ENCODE measurements at regions not wholly inside any gene's neighbourhood (a gene's known extent, or its start where the extent isn't known, plus 50 kb on each side); places are given as distances from the start of the nearest gene placed in this dataset.

GRCh38 chr10:94173594-94173993, 179.9 kb downstream of the PLCE1 start:
- Histone ChIP-seq H3K36me3 (ENCODE audit: control insufficient read depth in 2 of 4, insufficient read depth in 4 of 4, low read length in 3 of 4) (no peaks in the 10 kb centered on the region), H3K23ac (ENCODE audit: insufficient read length) (no peak overlapping the region), H4K8ac (ENCODE audit: extremely low read depth, insufficient read depth, low read length) (no peak overlapping the region), H3K18ac (ENCODE audit: extremely low read depth, low read length) (no peak overlapping the region), H4K5ac (ENCODE audit: insufficient read length, low read depth, low read length) (no peak overlapping the region), H4K91ac (replicated peaks; ENCODE audit: insufficient read length, low read length) (no peak overlapping the region), H2BK20ac (ENCODE audit: low read length) (no peak overlapping the region), H3K4me1 (replicated peaks in 1 of 4; ENCODE audit: control insufficient read depth in 3 of 4, insufficient read depth in 4 of 4, low read length in 3 of 4) (no peaks in the 10 kb centered on the region), H3K79me2 (ENCODE audit: control insufficient read depth in 1 of 2, insufficient read depth in 2 of 2, low read length in 2 of 2) (no peaks in the 10 kb centered on the region), H2BK15ac (ENCODE audit: low read length) (no peak overlapping the region), H3K27me3 (replicated peaks in 1 of 4; ENCODE audit: control insufficient read depth in 3 of 4, extremely low read depth in 1 of 4, insufficient read depth in 3 of 4, low read length in 3 of 4) (no peaks in the 10 kb centered on the region), H2BK12ac (ENCODE audit: low read depth, low read length) (no peak overlapping the region), H3K4me2 (ENCODE audit: insufficient read depth in 1 of 2, low read depth in 2 of 2, low read length in 2 of 2) (no peak overlapping the region), H3K4me3 (ENCODE audit: extremely low read depth in 1 of 4, insufficient read depth in 2 of 4, low read depth in 3 of 4, low read length in 4 of 4) (no peak overlapping the region), H2BK5ac (ENCODE audit: low read depth, low read length) (no peak overlapping the region), H2AK5ac (ENCODE audit: low read depth, low read length) (no peak overlapping the region), H3K56ac (replicated peaks; ENCODE audit: insufficient read length, low read depth, low read length) (no peak overlapping the region), H3K9me3 (ENCODE audit: insufficient read depth in 2 of 2, low read depth in 1 of 2, low read length in 1 of 2) (no peaks in the 10 kb centered on the region), H4K20me1 (replicated peaks in 1 of 2; ENCODE audit: control insufficient read depth in 1 of 2, insufficient read depth in 2 of 2, low read length in 2 of 2) (no peaks in the 10 kb centered on the region), H3K4ac (replicated peaks; ENCODE audit: insufficient read length, low read depth, low read length) (no peak overlapping the region), H2BK120ac (replicated peaks; ENCODE audit: low read depth, low read length) (no peak overlapping the region), H3K79me1 (ENCODE audit: low read depth, low read length) (no peaks in the 10 kb centered on the region), H3K14ac (ENCODE audit: insufficient read length) (no peak overlapping the region), H2AFZ (ENCODE audit: low read length) (no peak overlapping the region), H3K23me2 (ENCODE audit: low read depth, low read length) (no peaks in the 10 kb centered on the region), H3K9ac (replicated peaks in 1 of 4; ENCODE audit: extremely low read depth in 1 of 4, low read depth in 3 of 4, low read length in 3 of 4) (no peak overlapping the region), H3K27ac (ENCODE audit: low read depth, low read length) (no peak overlapping the region)
- POLR2A ChIA-PET (ENCODE audit: partially characterized antibody): no interaction called here
- CTCF ChIA-PET (ENCODE audit: partially characterized antibody): interaction anchor here (1.2 kb wide), 1 partner anchor 10 kb away, joined by 3 read pairs; no protein-coding TSS in a partner anchor
- DNase-seq (ENCODE audit: low read depth in 1 of 2, low spot score in 2 of 2): no peak
- FAIRE-seq: no peak
- WGBS, 2 experiments (ENCODE audit: extremely low coverage in 1 of 2, insufficient coverage in 1 of 2, insufficient read length in 1 of 2, insufficient replicate concordance in 2 of 2, low coverage in 1 of 2, low lambda C conversion rate in 2 of 2, missing lambda C conversion rate in 1 of 2): 87% methylated on average over 3 of the region's 3 CpGs; no CpG with 5 or more reads in 1 of the 2 experiments
- TF ChIP-seq SUZ12 (IDR thresholded peaks at IDR 0.05; ENCODE audit: low read length) (no peak), EP300 (IDR thresholded peaks at IDR 0.05; ENCODE audit: borderline replicate concordance in 1 of 2, low read depth in 2 of 2, low read length in 2 of 2) (no peak), RFX5 (IDR thresholded peaks at IDR 0.05; ENCODE audit: borderline replicate concordance, low read depth, low read length) (no peak), ATF3 (IDR thresholded peaks at IDR 0.05; ENCODE audit: insufficient read depth, low read depth, low read length) (no peak), KDM1A (IDR thresholded peaks at IDR 0.05; ENCODE audit: borderline replicate concordance, low read length) (no peak), TAF1 (IDR thresholded peaks at IDR 0.05; ENCODE audit: low read depth, low read length) (no peak), HDAC6 (IDR thresholded peaks at IDR 0.05; ENCODE audit: low read depth, low read length) (no peak), EGR1 (IDR thresholded peaks at IDR 0.05; ENCODE audit: borderline replicate concordance, low read depth, low read length) (no peak), RXRA (IDR thresholded peaks at IDR 0.05; ENCODE audit: insufficient read depth, low read depth, low read length) (no peak), CHD2 (IDR thresholded peaks at IDR 0.05; ENCODE audit: low read length) (no peak), NANOG (IDR thresholded peaks at IDR 0.05; ENCODE audit: insufficient read depth, low read depth, low read length, poor library complexity, severe bottlenecking) (no peak), RBBP5 (IDR thresholded peaks at IDR 0.05; ENCODE audit: borderline replicate concordance, low read depth, low read length) (no peak), E2F6 (IDR thresholded peaks at IDR 0.05) (no peak), POU5F1 (IDR thresholded peaks at IDR 0.05; ENCODE audit: low read depth, low read length) (no peak)

All from H1 (cell line).